ENCODE measurements at regions not wholly inside any gene's neighbourhood (a gene's known extent, or its start where the extent isn't known, plus 50 kb on each side); places are given as distances from the start of the nearest gene placed in this dataset.

- Histone ChIP-seq H4K20me1 (replicated peaks; ENCODE audit: control insufficient read depth, extremely low read depth, insufficient read depth, low read length) (no peaks in the 10 kb centered on the region), H3K36me3 (ENCODE audit: control insufficient read depth in 2 of 2, extremely low read depth in 1 of 2, insufficient read depth in 2 of 2, low read length in 2 of 2) (no peaks in the 10 kb centered on the region), H3K9me1 (replicated peaks; ENCODE audit: control insufficient read depth, extremely low read depth, insufficient read depth, low read length) (no peaks in the 10 kb centered on the region), H3K9ac (replicated peaks; ENCODE audit: extremely low read depth, insufficient read depth, low read length) (no peak overlapping the region), H2AFZ (ENCODE audit: low read depth, low read length) (peak overlapping the region; percentile 64), H3K4me2 (ENCODE audit: insufficient read depth, low read length) (peak overlapping the region; percentile 57), H3K27me3 (ENCODE audit: control insufficient read depth in 2 of 2, insufficient read depth in 2 of 2, low read length in 2 of 2) (no peaks in the 10 kb centered on the region), H3K4me1 (ENCODE audit: control insufficient read depth, extremely low read depth, insufficient read depth, low read length) (peaks cover 7% of the 10 kb centered on the region), H3K9me3 (replicated peaks; ENCODE audit: control insufficient read depth, insufficient read depth, low read length) (no peaks in the 10 kb centered on the region), H3K27ac (ENCODE audit: insufficient read depth, low read depth, low read length) (no peak overlapping the region), H3K4me3 (replicated peaks in 1 of 3; ENCODE audit: insufficient read depth in 1 of 3, low read depth in 1 of 3, low read length in 3 of 3) (peak overlapping the region in 2 of 3 experiments; percentile 8 to 21), H3K79me2 (ENCODE audit: control insufficient read depth, insufficient read depth, low read length) (no peaks in the 10 kb centered on the region)
- intact Hi-C loops (cut with micrococcal nuclease), result loop anchor here (2.0 to 5.0 kb wide), 2 partner anchors 199 to 220 kb away; partner anchors contain the start of gene BASP1
- POLR2A ChIA-PET, result interaction anchor here (0.7 kb wide), 1 partner anchor 10 kb away, joined by 3 read pairs; no protein-coding TSS in a partner anchor
- peak; percentile 75 for FAIRE-seq
- CTCF ChIA-PET, result interaction anchor here (1.6 kb wide), 1 partner anchor 221 kb away, joined by 9 read pairs; no protein-coding TSS in a partner anchor
- peak; percentile 81 for DNase-seq (ENCODE audit: low read depth, low spot score)
- dilution Hi-C loops (cut with MboI; ENCODE audit: extremely low pct_ligation_motif_present, low sequenced_read_pairs), result no loop called here
- no TSS peak for BruUV-seq (replicated peaks)
- TF ChIP-seq CTCF (IDR thresholded peaks at IDR 0.05; ENCODE audit: extremely low read depth in 1 of 2, insufficient read depth in 1 of 2, low read depth in 1 of 2, low read length in 2 of 2), result no peak
- TF ChIP-seq JUN (IDR thresholded peaks at IDR 0.05; ENCODE audit: borderline replicate concordance, insufficient read depth, insufficient read length, low read depth), result no peak
- TF ChIP-seq EZH2 (IDR thresholded peaks at IDR 0.05; ENCODE audit: borderline replicate concordance, low read depth, low read length, severe bottlenecking), result no peak
- TF ChIP-seq GATA2 (IDR thresholded peaks at IDR 0.05; ENCODE audit: insufficient read depth, insufficient read length, low read depth, low read length), result no peak
- TF ChIP-seq MAX (IDR thresholded peaks at IDR 0.05; ENCODE audit: insufficient read depth, insufficient read length), result no peak
Observed at GRCh38 chr5:17436761-17437221, 61.2 kb upstream of the TAF11L2 start.
